Kidney epithelial cell (primary cell): ENCODE measurements at regions not wholly inside any gene's neighbourhood (a gene's known extent, or its start where the extent isn't known, plus 50 kb on each side); places are given as distances from the start of the nearest gene placed in this dataset.

ENCODE experiments used
- DNase-seq: peaks from one replicate; pipeline ENCODE4 v3.0.0-alpha.2; 2010; ENCODE audit warnings: low read depth
- H3K27me3 ChIP-seq: 2 replicates; pipeline ENCODE4 v1.6.0; 2011; ENCODE audit warnings: low read length; ENCODE audit not compliant: control insufficient read depth, insufficient read depth
- H3K36me3 ChIP-seq: 2 replicates; pipeline ENCODE4 v1.5.1; 2011; ENCODE audit warnings: low read length; ENCODE audit not compliant: control insufficient read depth, insufficient read depth
- H3K4me3 ChIP-seq: 2 replicates; pipeline ENCODE4 v1.5.1; 2011; ENCODE audit warnings: low read depth, mild to moderate bottlenecking, control low read depth, low read length
- CTCF ChIP-seq: IDR thresholded peaks from 2 replicates; pipeline ENCODE4 v1.5.1; 2011; ENCODE audit warnings: mild to moderate bottlenecking, moderate library complexity, low read length, control low read depth, inconsistent platforms; ENCODE audit not compliant: insufficient read depth, poor library complexity, severe bottlenecking

- DNase-seq = no peak
- H3K4me3 ChIP-seq = no peak overlapping the region
- no peaks in the 10 kb centered on the region for H3K27me3 ChIP-seq
- H3K36me3 ChIP-seq = no peaks in the 10 kb centered on the region
- TF ChIP-seq CTCF = no peak
Measured at GRCh38 chr1:184270556-184270955, 116.3 kb upstream of the C1orf21 start.

GRCh38 chr1:184272175-184272866 lies 114.5 kb upstream of the C1orf21 start:
- no peak for TF ChIP-seq CTCF
- Histone ChIP-seq H3K36me3 (no peaks in the 10 kb centered on the region), H3K4me3 (no peak overlapping the region), H3K27me3 (no peaks in the 10 kb centered on the region)
- DNase-seq = peak; percentile 18

GRCh38 chr1:184276416-184276815 lies 110.4 kb upstream of the C1orf21 start:
- no peak for DNase-seq
- no peak overlapping the region for H3K4me3 ChIP-seq

GRCh38 chr1:184279911-184280458 lies 106.8 kb upstream of the C1orf21 start:
- H3K4me3 ChIP-seq = no peak overlapping the region
- no peaks in the 10 kb centered on the region for H3K27me3 ChIP-seq
- DNase-seq = no peak
- no peaks in the 10 kb centered on the region for H3K36me3 ChIP-seq
- TF ChIP-seq CTCF = no peak

More at GRCh38 chr1:184276416-184276815, 110.4 kb upstream of the C1orf21 start:
- TF ChIP-seq CTCF = no peak
- Histone ChIP-seq H3K36me3 (no peaks in the 10 kb centered on the region), H3K27me3 (no peaks in the 10 kb centered on the region)

- H3K36me3 ChIP-seq = no peaks in the 10 kb centered on the region
- no peak for DNase-seq
- no peaks in the 10 kb centered on the region for H3K27me3 ChIP-seq
- no peak overlapping the region for H3K4me3 ChIP-seq
- no peak for TF ChIP-seq CTCF
Measured at GRCh38 chr1:184283999-184284398, 102.8 kb upstream of the C1orf21 start.

GRCh38 chr1:184284900-184285299 lies 101.9 kb upstream of the C1orf21 start:
- H3K36me3 ChIP-seq = no peaks in the 10 kb centered on the region
- no peak for DNase-seq

More at GRCh38 chr1:184284900-184285299, 101.9 kb upstream of the C1orf21 start:
- Histone ChIP-seq H3K4me3 (no peak overlapping the region), H3K27me3 (no peaks in the 10 kb centered on the region)
- TF ChIP-seq CTCF = no peak
